Neural cell (in vitro differentiated cells): ENCODE measurements at regions not wholly inside any gene's neighbourhood (a gene's known extent, or its start where the extent isn't known, plus 50 kb on each side); places are given as distances from the start of the nearest gene placed in this dataset.

ENCODE experiments used
- H2AFZ ChIP-seq: fragments of 200-600, 300-800 bp; sonication (generic), shearing (Covaris generic); 2 replicates; pipeline ENCODE4 v1.6.0; 2014; ENCODE audit warnings: low read depth, mild to moderate bottlenecking, antibody characterized with exemption, low read length, moderate library complexity
- H3F3A ChIP-seq: fragments of 200-600 bp; shearing (Covaris generic); 2 replicates; pipeline ENCODE4 v1.6.1; 2016; ENCODE audit warnings: mild to moderate bottlenecking, moderate library complexity, mixed read lengths, antibody characterized with exemption, low read length; ENCODE audit not compliant: insufficient read depth, poor library complexity, severe bottlenecking
- H3K27ac ChIP-seq: fragments of 200-600, 300-800 bp; sonication (generic), shearing (Covaris generic); 2 replicates; pipeline ENCODE4 v1.5.1; 2014; ENCODE audit warnings: mild to moderate bottlenecking, low read length, moderate library complexity
- H3K27me3 ChIP-seq: fragments of 300-800, 200-600 bp; sonication (generic), shearing (Covaris generic); 2 replicates; pipeline ENCODE4 v1.6.0; 2014; ENCODE audit warnings: mild to moderate bottlenecking, low read depth, low read length, moderate library complexity; ENCODE audit not compliant: insufficient read depth
- H3K36me3 ChIP-seq: fragments of 300-800, 200-600 bp; sonication (generic), shearing (Covaris generic); 2 replicates; pipeline ENCODE4 v1.5.1; 2014; ENCODE audit warnings: mild to moderate bottlenecking, antibody characterized with exemption, low read length, moderate library complexity; ENCODE audit not compliant: insufficient read depth
- H3K4me2 ChIP-seq: fragments of 300-800, 200-600 bp; sonication (generic), shearing (Covaris generic); 2 replicates; pipeline ENCODE4 v1.6.0; 2014; ENCODE audit warnings: mild to moderate bottlenecking, low read length
- H3K4me3 ChIP-seq: fragments of 300-800, 200-600 bp; sonication (generic), shearing (Covaris generic); 2 replicates; pipeline ENCODE4 v1.5.1; 2014; ENCODE audit warnings: mild to moderate bottlenecking, low read length, moderate library complexity
- H3K79me2 ChIP-seq: fragments of 200-600 bp; shearing (Covaris generic); replicated peaks from 2 replicates; pipeline ENCODE4 v1.6.0; 2014; ENCODE audit warnings: mild to moderate bottlenecking, low read length, moderate library complexity; ENCODE audit not compliant: insufficient read depth
- H3K9ac ChIP-seq: fragments of 300-800, 200-600 bp; sonication (generic), shearing (Covaris generic); 2 replicates; pipeline ENCODE4 v1.6.1; 2016; ENCODE audit warnings: mild to moderate bottlenecking, low read length, mixed read lengths
- H3K9me2 ChIP-seq: fragments of 200-600 bp; shearing (Covaris generic); 2 replicates; pipeline ENCODE4 v1.6.1; 2016; ENCODE audit warnings: mild to moderate bottlenecking, low read length, mixed read lengths; ENCODE audit not compliant: insufficient read depth
- H3K9me3 ChIP-seq: fragments of 200-600, 300-800 bp; sonication (generic), shearing (Covaris generic); 2 replicates; pipeline ENCODE4 v1.6.1; 2016; ENCODE audit warnings: mild to moderate bottlenecking, mixed run types, low read length, moderate library complexity, mixed read lengths
- H4K20me1 ChIP-seq: fragments of 200-600 bp; shearing (Covaris generic); 2 replicates; pipeline ENCODE4 v1.6.1; 2016; ENCODE audit warnings: mild to moderate bottlenecking, mixed run types; ENCODE audit not compliant: insufficient read depth
- CTCF ChIP-seq: fragments of 450-650 bp; IDR thresholded peaks from 2 replicates; pipeline ENCODE4 v1.5.1; 2014; ENCODE audit warnings: antibody characterized with exemption, mild to moderate bottlenecking, moderate library complexity; ENCODE audit not compliant: poor library complexity, severe bottlenecking
- EP300 ChIP-seq: fragments of 450-650 bp; conservative IDR thresholded peaks from 2 replicates; pipeline ENCODE4 v1.6.1; 2014; ENCODE audit warnings: antibody characterized with exemption, mild to moderate bottlenecking, moderate library complexity; ENCODE audit not compliant: poor library complexity, severe bottlenecking
- EZH2 ChIP-seq: fragments of 200-600, 300-800 bp; shearing (Covaris generic), sonication (generic); IDR thresholded peaks from 2 replicates; pipeline ENCODE4 v1.6.1; 2014; ENCODE audit warnings: antibody characterized with exemption, low read length, borderline replicate concordance, mild to moderate bottlenecking; ENCODE audit not compliant: insufficient read depth, poor library complexity, severe bottlenecking
- MXI1 ChIP-seq: fragments of 450-650 bp; conservative IDR thresholded peaks from 2 replicates; pipeline ENCODE4 v1.6.1; 2014; ENCODE audit warnings: antibody characterized with exemption, mild to moderate bottlenecking; ENCODE audit not compliant: poor library complexity, severe bottlenecking
- RAD21 ChIP-seq: fragments of 450-650 bp; conservative IDR thresholded peaks from 2 replicates; pipeline ENCODE4 v1.6.1; 2014; ENCODE audit warnings: antibody characterized with exemption, mild to moderate bottlenecking, moderate library complexity
- REST ChIP-seq: IDR thresholded peaks from 2 replicates; pipeline ENCODE4 v1.6.1; 2012; ENCODE audit warnings: borderline replicate concordance
- SMC3 ChIP-seq: fragments of 450-650 bp; conservative IDR thresholded peaks from 2 replicates; pipeline ENCODE4 v1.6.1; 2014; ENCODE audit warnings: antibody characterized with exemption, mild to moderate bottlenecking, moderate library complexity; ENCODE audit not compliant: poor library complexity
- TAF1 ChIP-seq: IDR thresholded peaks from 2 replicates; pipeline ENCODE4 v1.6.1; 2012; ENCODE audit warnings: low read depth

GRCh38 chr10:65620404-65621048 is 1305.3 kb upstream of the LRRTM3 start:
- no peaks in the 10 kb centered on the region for H3K79me2 ChIP-seq
- no peaks in the 10 kb centered on the region for H3K36me3 ChIP-seq
- H3F3A ChIP-seq: no peaks in the 10 kb centered on the region
- H3K4me2 ChIP-seq: no peak overlapping the region
- no peak for TF ChIP-seq EZH2
- no peak overlapping the region for H2AFZ ChIP-seq
- no peak overlapping the region for H3K9ac ChIP-seq
- no peak overlapping the region for H3K4me3 ChIP-seq
- H4K20me1 ChIP-seq: no peaks in the 10 kb centered on the region
- no peaks in the 10 kb centered on the region for H3K9me3 ChIP-seq
- no peak overlapping the region for H3K27ac ChIP-seq
- H3K27me3 ChIP-seq: no peaks in the 10 kb centered on the region
- H3K9me2 ChIP-seq: no peaks in the 10 kb centered on the region

GRCh38 chr10:65622608-65623007 is 1303.2 kb upstream of the LRRTM3 start:
- H3K27ac ChIP-seq: no peak overlapping the region
- no peak overlapping the region for H3K9ac ChIP-seq
- H4K20me1 ChIP-seq: no peaks in the 10 kb centered on the region
- TF ChIP-seq EP300 (no peak), SMC3 (no peak), REST (no peak), TAF1 (no peak)
- no peak overlapping the region for H3K4me3 ChIP-seq
- no peak overlapping the region for H2AFZ ChIP-seq
- H3K4me2 ChIP-seq: no peak overlapping the region
- H3K27me3 ChIP-seq: no peaks in the 10 kb centered on the region
- no peaks in the 10 kb centered on the region for H3K36me3 ChIP-seq
- H3K9me2 ChIP-seq: no peaks in the 10 kb centered on the region
- H3F3A ChIP-seq: no peaks in the 10 kb centered on the region
- no peaks in the 10 kb centered on the region for H3K9me3 ChIP-seq
- no peaks in the 10 kb centered on the region for H3K79me2 ChIP-seq

GRCh38 chr10:65628493-65629139 is 1297.2 kb upstream of the LRRTM3 start:
- no peaks in the 10 kb centered on the region for H4K20me1 ChIP-seq
- no peak overlapping the region for H3K9ac ChIP-seq
- H2AFZ ChIP-seq: no peak overlapping the region
- H3K79me2 ChIP-seq: no peaks in the 10 kb centered on the region
- no peak overlapping the region for H3K4me2 ChIP-seq
- no peak for TF ChIP-seq EZH2
- no peak for TF ChIP-seq CTCF
- no peak for TF ChIP-seq RAD21
- no peak for TF ChIP-seq REST
- no peak for TF ChIP-seq EP300
- no peak for TF ChIP-seq TAF1
- TF ChIP-seq MXI1: no peak
- no peaks in the 10 kb centered on the region for H3K27me3 ChIP-seq
- no peaks in the 10 kb centered on the region for H3K36me3 ChIP-seq
- no peak overlapping the region for H3K4me3 ChIP-seq
- no peaks in the 10 kb centered on the region for H3F3A ChIP-seq
- H3K9me3 ChIP-seq: no peaks in the 10 kb centered on the region
- H3K27ac ChIP-seq: no peak overlapping the region
- no peaks in the 10 kb centered on the region for H3K9me2 ChIP-seq
